ENCODE measurements at regions not wholly inside any gene's neighbourhood (a gene's known extent, or its start where the extent isn't known, plus 50 kb on each side); places are given as distances from the start of the nearest gene placed in this dataset.

DNA sequence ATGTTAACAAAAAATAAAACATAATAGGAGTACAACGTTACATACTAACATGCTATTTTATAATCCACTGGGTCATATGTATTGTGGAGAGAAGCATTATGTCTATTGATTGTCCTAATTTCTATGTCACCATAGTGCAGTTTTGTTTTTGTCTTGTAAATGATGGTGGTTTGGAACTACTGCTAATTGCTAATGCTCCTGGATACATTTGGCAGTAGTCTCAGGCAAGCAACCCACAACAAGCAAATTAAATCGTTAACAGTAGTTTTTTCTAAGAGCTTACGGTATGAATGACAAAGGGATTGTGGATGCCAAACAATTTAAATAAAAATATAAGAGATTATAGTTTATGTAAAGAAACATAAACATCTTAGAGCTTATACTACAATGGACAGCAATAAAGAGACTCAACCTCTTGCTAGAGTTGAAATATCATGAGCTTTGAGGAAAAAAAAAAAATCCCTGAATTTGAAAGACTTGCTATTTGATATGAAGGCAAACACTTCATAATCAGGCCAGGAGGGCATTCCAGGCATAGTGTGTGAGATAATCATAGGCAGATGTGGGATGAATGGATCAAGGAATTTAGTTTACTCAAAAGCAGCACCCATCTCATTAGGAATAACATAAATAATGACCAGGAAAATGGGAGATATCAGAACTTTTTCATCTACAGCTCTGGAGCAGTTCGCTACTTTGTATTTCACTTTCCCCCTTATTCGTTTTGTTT, 181.3 kb downstream of the CCDC59 start:
- TF ChIP-seq, protein P1, sequence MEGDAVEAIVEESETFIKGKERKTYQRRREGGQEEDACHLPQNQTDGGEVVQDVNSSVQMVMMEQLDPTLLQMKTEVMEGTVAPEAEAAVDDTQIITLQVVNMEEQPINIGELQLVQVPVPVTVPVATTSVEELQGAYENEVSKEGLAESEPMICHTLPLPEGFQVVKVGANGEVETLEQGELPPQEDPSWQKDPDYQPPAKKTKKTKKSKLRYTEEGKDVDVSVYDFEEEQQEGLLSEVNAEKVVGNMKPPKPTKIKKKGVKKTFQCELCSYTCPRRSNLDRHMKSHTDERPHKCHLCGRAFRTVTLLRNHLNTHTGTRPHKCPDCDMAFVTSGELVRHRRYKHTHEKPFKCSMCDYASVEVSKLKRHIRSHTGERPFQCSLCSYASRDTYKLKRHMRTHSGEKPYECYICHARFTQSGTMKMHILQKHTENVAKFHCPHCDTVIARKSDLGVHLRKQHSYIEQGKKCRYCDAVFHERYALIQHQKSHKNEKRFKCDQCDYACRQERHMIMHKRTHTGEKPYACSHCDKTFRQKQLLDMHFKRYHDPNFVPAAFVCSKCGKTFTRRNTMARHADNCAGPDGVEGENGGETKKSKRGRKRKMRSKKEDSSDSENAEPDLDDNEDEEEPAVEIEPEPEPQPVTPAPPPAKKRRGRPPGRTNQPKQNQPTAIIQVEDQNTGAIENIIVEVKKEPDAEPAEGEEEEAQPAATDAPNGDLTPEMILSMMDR (IDR thresholded peaks at IDR 0.05; ENCODE audit: insufficient read depth, low read depth, low read length), result no peak
- DNase-seq (ENCODE audit: low read depth), result no peak

DNA sequence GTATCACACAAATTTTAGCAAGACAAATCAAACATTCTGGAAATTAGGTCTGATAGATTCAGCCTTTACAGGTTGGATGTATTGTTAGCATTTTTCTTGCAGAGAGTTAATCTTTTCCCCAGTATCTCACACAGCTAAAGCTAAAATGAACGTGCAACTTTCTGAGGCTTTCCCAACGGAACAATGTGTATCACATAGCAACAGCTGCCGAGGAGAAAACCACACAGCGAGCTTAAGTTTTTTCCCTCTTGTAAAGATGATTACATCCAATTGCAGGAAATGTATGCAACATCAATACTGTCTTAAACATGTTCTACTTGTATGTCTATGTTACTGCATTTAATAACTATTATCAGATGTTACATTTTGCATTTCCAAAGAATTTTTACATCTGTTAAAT, 182.2 kb downstream of the CCDC59 start:
- H3K4me3 ChIP-seq (ENCODE audit: low read depth, low read length), result no peak overlapping the region
- DNase-seq (ENCODE audit: low read depth), result no peak
- TF ChIP-seq, protein P1 (IDR thresholded peaks at IDR 0.05; ENCODE audit: insufficient read depth, low read depth, low read length), result no peak

More for the DNA sequence above, 181.3 kb downstream of the CCDC59 start:
- H3K4me3 ChIP-seq (ENCODE audit: low read depth, low read length), result no peak overlapping the region

DNA sequence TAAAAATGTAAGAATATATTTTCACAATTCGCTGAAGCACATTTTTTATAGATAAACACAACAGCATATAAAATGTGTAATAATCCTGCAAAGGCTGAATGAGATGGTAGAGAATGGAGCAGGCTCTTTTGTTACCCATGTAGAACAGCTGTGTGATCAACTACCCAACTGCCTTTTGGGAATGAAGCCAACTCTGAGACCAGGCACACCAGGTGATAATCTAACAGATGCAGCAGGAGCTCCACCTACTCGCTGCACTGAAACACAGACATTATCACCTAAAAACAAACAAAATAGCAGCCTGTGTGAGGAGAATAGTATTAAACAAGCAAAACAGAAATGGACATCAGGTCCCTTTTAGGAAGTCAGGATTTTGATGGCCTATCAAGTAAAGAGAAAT, 183.3 kb downstream of the CCDC59 start:
- no peak overlapping the region for H3K4me3 ChIP-seq (ENCODE audit: low read depth, low read length)
- TF ChIP-seq, protein P1 (IDR thresholded peaks at IDR 0.05; ENCODE audit: insufficient read depth, low read depth, low read length), result no peak
- DNase-seq (ENCODE audit: low read depth), result no peak

DNA sequence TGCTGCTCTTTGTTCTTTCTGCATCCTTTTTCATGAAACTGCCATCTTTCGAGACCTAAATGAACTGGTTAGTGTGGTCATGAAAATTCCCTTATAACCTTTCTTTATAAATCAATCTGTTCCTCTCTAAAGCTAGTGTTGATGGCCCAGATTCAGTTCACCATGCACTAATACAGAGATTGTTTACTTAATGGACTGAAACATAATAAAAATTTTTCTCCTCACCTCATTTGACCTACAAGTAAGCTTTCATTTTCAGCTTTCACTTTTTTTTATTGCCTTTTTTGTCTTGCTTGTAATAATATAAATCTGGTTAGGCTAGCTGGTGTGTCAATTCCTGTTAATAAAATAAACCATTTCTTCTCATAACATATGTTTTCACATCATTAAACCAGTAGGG, 183.8 kb downstream of the CCDC59 start:
- TF ChIP-seq, protein P1 (IDR thresholded peaks at IDR 0.05; ENCODE audit: insufficient read depth, low read depth, low read length), result no peak
- no peak for DNase-seq (ENCODE audit: low read depth)
- no peak overlapping the region for H3K4me3 ChIP-seq (ENCODE audit: low read depth, low read length)

DNA sequence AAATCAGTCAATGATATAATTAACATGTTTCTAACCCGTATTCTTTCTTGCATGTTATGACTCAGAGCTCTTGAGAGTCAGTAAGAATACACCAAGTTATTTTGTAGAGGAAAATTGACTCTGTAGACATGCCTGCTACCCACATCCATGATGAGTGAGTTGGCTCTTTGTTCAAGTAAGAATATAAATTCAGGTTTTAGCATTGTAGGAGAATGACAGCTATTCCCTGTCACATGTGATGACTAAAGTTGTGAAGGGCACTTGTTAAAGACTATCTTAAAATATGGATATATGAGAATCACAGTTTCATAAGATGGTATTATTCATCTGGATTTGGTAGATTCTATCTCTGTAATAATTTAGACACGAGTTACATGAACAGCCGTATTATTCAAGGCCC, 209.1 kb downstream of the CCDC59 start:
- no peak for DNase-seq (ENCODE audit: low read depth)
- H3K4me3 ChIP-seq (ENCODE audit: low read depth, low read length), result no peak overlapping the region
- TF ChIP-seq, protein P1 (IDR thresholded peaks at IDR 0.05; ENCODE audit: insufficient read depth, low read depth, low read length), result no peak

DNA sequence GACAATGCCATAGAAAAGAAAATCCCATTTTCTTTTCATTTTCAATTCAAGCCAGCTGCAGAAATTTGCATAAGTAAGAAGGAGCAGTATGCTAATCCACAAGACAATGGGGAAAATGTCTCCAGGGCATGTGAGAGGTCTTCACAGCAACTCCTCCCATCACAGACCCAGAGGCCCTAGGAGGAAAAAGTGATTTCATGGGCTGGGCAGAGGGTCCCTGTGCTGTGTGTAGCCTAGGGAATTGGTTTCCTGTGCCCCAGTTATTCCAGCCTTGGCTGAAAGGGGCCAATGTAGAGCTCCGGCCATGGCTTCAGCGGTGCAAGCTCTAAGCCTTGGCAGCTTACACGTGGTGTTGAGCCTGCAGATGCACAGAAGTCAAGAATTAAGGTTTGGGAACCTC, 211.4 kb downstream of the CCDC59 start:
- H3K4me3 ChIP-seq (ENCODE audit: low read depth, low read length), result no peak overlapping the region
- TF ChIP-seq, protein P1 (IDR thresholded peaks at IDR 0.05; ENCODE audit: insufficient read depth, low read depth, low read length), result no peak

DNA sequence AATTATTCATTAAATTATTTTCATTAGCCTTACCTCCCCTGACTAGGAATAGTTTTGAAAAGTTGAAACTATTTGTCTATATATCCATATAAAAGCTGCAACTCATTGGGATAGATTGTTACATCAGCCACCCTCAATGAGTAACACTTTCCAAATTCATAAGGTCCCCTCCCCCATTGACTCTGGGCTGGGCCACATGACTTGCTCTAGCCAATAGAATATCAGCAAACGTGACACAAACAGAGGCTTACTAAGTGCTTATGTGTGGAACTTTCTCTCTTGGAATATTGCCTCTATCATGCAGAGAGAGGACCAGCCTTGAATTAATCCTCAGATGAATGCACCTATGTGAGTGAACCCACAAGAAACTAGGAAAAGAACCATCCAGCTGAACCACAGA, 213.7 kb downstream of the CCDC59 start:
- TF ChIP-seq, protein P1 (IDR thresholded peaks at IDR 0.05; ENCODE audit: insufficient read depth, low read depth, low read length), result no peak
- no peak overlapping the region for H3K4me3 ChIP-seq (ENCODE audit: low read depth, low read length)
- no peak for DNase-seq (ENCODE audit: low read depth)

More for the DNA sequence above, 211.4 kb downstream of the CCDC59 start:
- no peak for DNase-seq (ENCODE audit: low read depth)
